Pancreas (tissue), 10 donors: ENCODE measurements at regions not wholly inside any gene's neighbourhood (a gene's known extent, or its start where the extent isn't known, plus 50 kb on each side); places are given as distances from the start of the nearest gene placed in this dataset.
A peak's percentile ranks its signal among the peaks of the same experiment; 100 is the strongest.

Experiments used
- ATAC-seq, 4 donors: fragments of 200-7000 bp; cut with Tn5 transposase; one replicate each; pipeline versions ENCODE4 v1.8.0 to v1.9.1; 2020; ENCODE audit warnings: mild to moderate bottlenecking in 4 of 4, moderate library complexity in 4 of 4
- DNase-seq, 6 donors: peaks; one replicate each; pipeline ENCODE4 v3.0.0-alpha.2; 2020
- FAIRE-seq: peaks from 2 replicates; lab custom pipeline; 2012; peaks lifted over from hg19 to GRCh38; lab: Jason Lieb, UNC
- H3K27ac ChIP-seq, 4 donors: fragments of 200-600 bp; sonication (generic); 1 replicate in 3 of 4; 2 replicates in 1 of 4; pipeline versions ENCODE4 v1.5.0 to v1.8.0; 2020
- H3K27me3 ChIP-seq, 4 donors: fragments of 200-600 bp; one replicate each; pipeline ENCODE4 v1.8.0; 2021
- H3K36me3 ChIP-seq, 3 donors: fragments of 200-600 bp; sonication (generic) in 1 of 3; one replicate each; pipeline versions ENCODE4 v1.5.0 to v1.8.0; 2020 to 2021
- H3K4me1 ChIP-seq, 3 donors: fragments of 200-600 bp; one replicate each; pipeline ENCODE4 v1.8.0; 2021
- H3K4me3 ChIP-seq, 4 donors: fragments of 200-600 bp; sonication (generic) in 2 of 4; one replicate each; pipeline versions ENCODE4 v1.5.0 to v1.8.0; 2020 to 2021
- H3K9me3 ChIP-seq, 4 donors: fragments of 200-600 bp; one replicate each; pipeline ENCODE4 v1.8.0; 2021
- WGBS, 2 donors: extraction: QIAGEN DNeasy Blood & Tissue Kit; methylation state at CpG; one replicate each; pipeline ENCODE4 v1.1.7; 2013; 5-methylcytosine and 5-hydroxymethylcytosine counted together
- intact Hi-C, 3 donors: fragments of 100-400 bp; cut with DNase I; formaldehyde crosslinking; loops; one replicate each; pipeline versions ENCODE4 v1.11.1 to v1.14.2; 2022
- TF ChIP-seq, protein P1 (sequence below), 4 donors: fragments of 200-600 bp; sonication (generic) in 3 of 4; IDR thresholded peaks; one replicate each; pipeline versions ENCODE4 v1.5.0 to v1.8.0; 2021; ENCODE audit warnings: antibody characterized with exemption in 4 of 4
- donor health status: healthy with polysubstance abuse.
- donor health status: DM: no; HTN: no; CAD: no; lungs with moderate emphysema.
- donor health status: DM: no; HTN: no; CAD: no.
- donor health status: control.
- donor health status: control.
- donor health status: Bipolar disorder and iron deficiency.
- donor health status: DM: yes; HTN: yes; CAD: no.
- donor health status: DM: no; HTN: no; CAD: no.
- donor health status: DM: no; HTN: no; CAD: no.
- donor health status: DM: yes; HTN: yes; CAD: no.

DNA sequence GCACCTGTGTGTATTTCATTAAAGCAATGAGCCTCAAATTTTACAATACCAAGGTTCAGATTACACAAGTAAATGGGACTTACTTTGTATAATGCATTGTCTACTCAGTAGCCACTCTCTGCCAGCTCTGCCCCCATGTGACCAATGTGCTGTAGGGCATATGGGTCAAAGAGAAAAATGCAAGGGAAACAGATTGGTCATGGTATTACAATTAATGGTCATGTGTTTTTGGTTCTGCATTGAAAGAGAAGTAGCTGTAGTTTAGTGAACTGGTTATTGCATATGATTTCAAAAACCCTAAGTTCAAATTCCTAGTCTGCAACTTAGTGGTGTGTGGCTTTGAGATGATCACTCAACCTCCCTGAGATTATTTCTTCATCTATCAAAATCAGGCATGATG is 545.4 kb downstream of the SUCLA2 start:
- H3K4me1 ChIP-seq: no peaks in the 10 kb centered on the region

DNA sequence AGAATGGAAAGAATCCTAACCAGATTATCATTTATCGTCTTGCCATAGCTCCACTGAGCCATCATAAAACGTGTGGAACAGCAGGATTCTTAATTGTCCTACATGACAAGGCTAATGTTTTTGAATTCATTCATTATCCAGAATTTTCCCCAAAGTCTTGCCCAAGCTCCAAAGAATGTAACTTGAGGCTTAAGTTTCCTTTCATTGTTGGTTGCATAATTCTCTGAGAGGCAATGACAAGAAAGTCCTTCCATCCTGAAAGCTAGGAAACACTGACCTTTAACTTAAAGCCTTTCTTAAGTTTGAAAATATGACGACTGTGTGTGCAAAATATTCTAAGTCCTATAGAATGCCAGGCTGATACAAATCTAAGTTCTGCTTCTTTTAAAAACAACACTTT is 546.1 kb downstream of the SUCLA2 start:
- ATAC-seq (no peak), FAIRE-seq (no peak), DNase-seq (no peak)
- TF ChIP-seq, protein P1, sequence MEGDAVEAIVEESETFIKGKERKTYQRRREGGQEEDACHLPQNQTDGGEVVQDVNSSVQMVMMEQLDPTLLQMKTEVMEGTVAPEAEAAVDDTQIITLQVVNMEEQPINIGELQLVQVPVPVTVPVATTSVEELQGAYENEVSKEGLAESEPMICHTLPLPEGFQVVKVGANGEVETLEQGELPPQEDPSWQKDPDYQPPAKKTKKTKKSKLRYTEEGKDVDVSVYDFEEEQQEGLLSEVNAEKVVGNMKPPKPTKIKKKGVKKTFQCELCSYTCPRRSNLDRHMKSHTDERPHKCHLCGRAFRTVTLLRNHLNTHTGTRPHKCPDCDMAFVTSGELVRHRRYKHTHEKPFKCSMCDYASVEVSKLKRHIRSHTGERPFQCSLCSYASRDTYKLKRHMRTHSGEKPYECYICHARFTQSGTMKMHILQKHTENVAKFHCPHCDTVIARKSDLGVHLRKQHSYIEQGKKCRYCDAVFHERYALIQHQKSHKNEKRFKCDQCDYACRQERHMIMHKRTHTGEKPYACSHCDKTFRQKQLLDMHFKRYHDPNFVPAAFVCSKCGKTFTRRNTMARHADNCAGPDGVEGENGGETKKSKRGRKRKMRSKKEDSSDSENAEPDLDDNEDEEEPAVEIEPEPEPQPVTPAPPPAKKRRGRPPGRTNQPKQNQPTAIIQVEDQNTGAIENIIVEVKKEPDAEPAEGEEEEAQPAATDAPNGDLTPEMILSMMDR (IDR thresholded peaks at IDR 0.05): no peak
- H3K4me1 ChIP-seq: no peaks in the 10 kb centered on the region
- H3K27me3 ChIP-seq: no peaks in the 10 kb centered on the region
- H3K36me3 ChIP-seq: no peaks in the 10 kb centered on the region
- 38 to 52% methylated on average over 3 of the region's 3 CpGs for WGBS, 2 donors
- no peaks in the 10 kb centered on the region for H3K9me3 ChIP-seq
- intact Hi-C loops: no loop called here
- no peak overlapping the region for H3K27ac ChIP-seq
- no peak overlapping the region for H3K4me3 ChIP-seq

More for the DNA sequence above, 545.4 kb downstream of the SUCLA2 start:
- TF ChIP-seq, protein P1 (IDR thresholded peaks at IDR 0.05): no peak
- DNase-seq: no peak
- H3K27ac ChIP-seq: no peak overlapping the region
- H3K27me3 ChIP-seq: no peaks in the 10 kb centered on the region
- no peak overlapping the region for H3K4me3 ChIP-seq
- FAIRE-seq: no peak
- intact Hi-C loops: no loop called here
- H3K9me3 ChIP-seq: no peaks in the 10 kb centered on the region
- no peak for ATAC-seq
- H3K36me3 ChIP-seq: no peaks in the 10 kb centered on the region

GRCh38 chr13:47437406-47437805 is 540.6 kb upstream of the HTR2A start:
- ATAC-seq (no peak), DNase-seq (no peak), FAIRE-seq (no peak)
- Histone ChIP-seq H3K4me1 (no peaks in the 10 kb centered on the region), H3K27ac (no peak overlapping the region), H3K27me3 (no peaks in the 10 kb centered on the region), H3K4me3 (no peak overlapping the region), H3K9me3 (no peaks in the 10 kb centered on the region), H3K36me3 (no peaks in the 10 kb centered on the region)
- WGBS, 2 donors: 41 to 53% methylated on average over 2 of the region's 2 CpGs
- intact Hi-C loops: no loop called here
- TF ChIP-seq, protein P1 (IDR thresholded peaks at IDR 0.05): no peak

GRCh38 chr13:47433461-47434005 is 536.7 kb upstream of the HTR2A start:
- Histone ChIP-seq H3K4me3 (no peak overlapping the region), H3K4me1 (no peaks in the 10 kb centered on the region), H3K36me3 (no peaks in the 10 kb centered on the region), H3K27ac (no peak overlapping the region), H3K27me3 (no peaks in the 10 kb centered on the region), H3K9me3 (no peaks in the 10 kb centered on the region)
- intact Hi-C loops: no loop called here
- 74 to 91% methylated on average over 2 of the region's 2 CpGs for WGBS, 2 donors
- FAIRE-seq (no peak), ATAC-seq (no peak), DNase-seq (no peak)
- TF ChIP-seq, protein P1 (IDR thresholded peaks at IDR 0.05): no peak

DNA sequence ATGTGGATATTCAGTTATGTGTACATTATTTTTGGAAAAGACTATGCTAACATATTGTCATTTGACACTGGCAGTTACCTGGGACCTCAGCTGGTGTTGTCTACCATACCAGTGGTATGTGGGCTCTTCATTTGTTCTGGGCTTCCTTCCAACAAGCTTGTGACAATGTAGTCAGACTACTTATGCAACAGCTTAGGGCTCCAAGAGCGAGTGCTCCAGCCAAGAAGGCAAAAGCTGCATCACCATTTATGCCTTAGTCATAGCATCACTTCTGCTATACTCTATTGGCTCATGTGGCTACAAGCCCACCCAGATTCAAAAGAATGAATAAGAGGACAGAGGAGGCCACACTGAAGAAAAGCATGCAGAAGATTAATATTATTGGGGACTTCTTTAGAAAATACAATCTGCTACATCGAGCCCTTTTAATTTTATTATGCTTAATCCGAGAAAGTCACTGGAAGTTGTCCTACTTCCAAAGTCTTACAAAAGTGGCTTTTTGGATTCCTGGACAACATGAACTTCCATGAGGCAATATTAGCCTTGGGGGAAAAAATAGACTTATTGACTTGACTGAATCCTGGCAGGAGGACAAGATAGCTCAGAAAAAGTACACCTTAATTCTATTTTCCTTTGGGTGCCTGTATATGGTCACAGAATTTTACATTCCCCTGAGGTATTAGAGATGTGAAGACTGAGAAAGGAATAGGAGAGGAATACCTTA is 529.4 kb upstream of the HTR2A start:
- H3K9me3 ChIP-seq: no peaks in the 10 kb centered on the region
- 65 to 85% methylated on average over 3 of the region's 3 CpGs for WGBS, 2 donors
- TF ChIP-seq, protein P1 (IDR thresholded peaks at IDR 0.05): no peak
- no peak overlapping the region for H3K4me3 ChIP-seq
- no peak overlapping the region for H3K27ac ChIP-seq
- no peak for FAIRE-seq
- H3K4me1 ChIP-seq: no peaks in the 10 kb centered on the region
- no peaks in the 10 kb centered on the region for H3K27me3 ChIP-seq
- intact Hi-C loops: no loop called here
- ATAC-seq: peak in 1 of 4 donors; percentile 57
- no peak for DNase-seq
- H3K36me3 ChIP-seq: no peaks in the 10 kb centered on the region
